CD4-positive, CD25-positive, alpha-beta regulatory T cell (primary cell): ENCODE measurements at regions not wholly inside any gene's neighbourhood (a gene's known extent, or its start where the extent isn't known, plus 50 kb on each side); places are given as distances from the start of the nearest gene placed in this dataset.
"Not testable (repeated sequence)": the region's sequence is repeated elsewhere in the genome, so short reads cannot be mapped to it uniquely, and the experiment has no call there.

Experiments
- ATAC-seq, 2 donors: fragments of 150-1000 bp; cut with Tn5 transposase; one replicate each; pipeline ENCODE4 v1.10.0; 2021; ENCODE audit warnings: low read depth in 2 of 2, moderate number of reproducible peaks in 2 of 2, moderate library complexity in 1 of 2
- DNase-seq, 3 donors: peaks; one replicate each; pipeline versions ENCODE4 v3.0.0 to v3.0.0-alpha.2; 2012 to 2022; ENCODE audit warnings: mixed read lengths in 1 of 3
- H3K27ac ChIP-seq: one replicate; pipeline ENCODE4 v1.7.0; 2013; ENCODE audit warnings: mild to moderate bottlenecking, low read length; ENCODE audit not compliant: insufficient read depth, poor library complexity, severe bottlenecking
- H3K27me3 ChIP-seq: one replicate; pipeline ENCODE4 v1.7.0; 2013; ENCODE audit warnings: low read length; ENCODE audit not compliant: control insufficient read depth, insufficient read depth
- H3K36me3 ChIP-seq: one replicate; pipeline ENCODE4 v1.7.0; 2013; ENCODE audit warnings: mild to moderate bottlenecking, low read length, moderate library complexity; ENCODE audit not compliant: control insufficient read depth, insufficient read depth
- H3K4me1 ChIP-seq: 2 replicates; pipeline ENCODE4 v1.7.0; 2013; ENCODE audit warnings: mild to moderate bottlenecking, low read length; ENCODE audit not compliant: insufficient read depth, control insufficient read depth, poor library complexity, severe bottlenecking
- H3K4me3 ChIP-seq: one replicate; pipeline ENCODE4 v1.7.0; 2013; ENCODE audit warnings: low read depth, mild to moderate bottlenecking, low read length, moderate library complexity
- H3K9me3 ChIP-seq, 2 experiments: 1 replicate in 1 of 2; 2 replicates in 1 of 2; pipeline ENCODE4 v1.7.0; 2013; ENCODE audit warnings: low read length in 2 of 2, mild to moderate bottlenecking in 1 of 2, moderate library complexity in 1 of 2; ENCODE audit not compliant: control insufficient read depth in 2 of 2
- H3K27ac Mint-ChIP-seq, 3 donors: one replicate each; pipeline ENCODE4 v1.8.0; 2020 to 2022; ENCODE audit warnings: mild to moderate bottlenecking in 3 of 3, mixed read lengths in 3 of 3, moderate library complexity in 2 of 3
- H3K27me3 Mint-ChIP-seq: one replicate; pipeline ENCODE4 v1.8.0; 2022; ENCODE audit warnings: mild to moderate bottlenecking, mixed read lengths
- H3K36me3 Mint-ChIP-seq: one replicate; pipeline ENCODE4 v1.8.0; 2020; ENCODE audit warnings: mixed read lengths
- H3K4me1 Mint-ChIP-seq, 4 donors: one replicate each; pipeline ENCODE4 v1.8.0; 2020 to 2022; ENCODE audit warnings: mixed read lengths in 4 of 4, mild to moderate bottlenecking in 1 of 4
- H3K4me3 Mint-ChIP-seq, 4 donors: one replicate each; pipeline ENCODE4 v1.8.0; 2020 to 2022; ENCODE audit warnings: mild to moderate bottlenecking in 4 of 4, mixed read lengths in 4 of 4, moderate library complexity in 3 of 4
- H3K9me3 Mint-ChIP-seq, 7 donors: one replicate each; pipeline ENCODE4 v1.8.0; 2020 to 2022; ENCODE audit warnings: mixed read lengths in 7 of 7, mild to moderate bottlenecking in 3 of 7, moderate library complexity in 2 of 7

DNA sequence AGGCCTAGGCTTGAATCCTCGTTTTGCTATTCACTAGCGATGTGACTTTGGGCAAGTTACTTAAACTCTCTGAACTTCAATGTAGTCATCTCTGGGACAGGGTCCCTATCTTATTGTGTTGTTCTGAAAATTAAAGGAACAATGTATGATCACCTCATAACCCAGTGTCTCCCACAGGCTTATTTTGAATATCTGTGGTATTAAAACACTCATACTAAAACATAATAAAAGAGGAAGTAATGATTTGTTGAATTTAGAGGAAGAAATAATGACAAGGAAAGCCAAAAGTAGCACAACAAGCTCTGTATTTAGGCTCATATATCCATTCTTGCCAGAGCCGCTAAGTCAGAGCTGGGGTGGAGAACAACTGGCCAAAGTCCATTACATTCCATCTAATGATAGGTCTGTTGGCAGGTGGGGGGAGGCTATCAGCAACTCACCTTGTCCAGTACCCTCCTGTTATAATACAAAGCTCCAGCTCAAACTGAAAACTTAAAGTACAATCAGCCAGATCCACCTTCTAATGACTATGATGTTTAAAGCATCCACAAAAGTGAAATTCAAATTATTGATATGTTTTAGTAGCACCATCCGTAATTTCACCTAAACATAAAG, 64.5 kb upstream of the LSM6 start:
- Mint-ChIP-seq H3K9me3 (no peaks in the 10 kb centered on the region), H3K4me3 (no peak overlapping the region)
- peaks cover 2% of the 10 kb centered on the region for H3K27me3 ChIP-seq

DNA sequence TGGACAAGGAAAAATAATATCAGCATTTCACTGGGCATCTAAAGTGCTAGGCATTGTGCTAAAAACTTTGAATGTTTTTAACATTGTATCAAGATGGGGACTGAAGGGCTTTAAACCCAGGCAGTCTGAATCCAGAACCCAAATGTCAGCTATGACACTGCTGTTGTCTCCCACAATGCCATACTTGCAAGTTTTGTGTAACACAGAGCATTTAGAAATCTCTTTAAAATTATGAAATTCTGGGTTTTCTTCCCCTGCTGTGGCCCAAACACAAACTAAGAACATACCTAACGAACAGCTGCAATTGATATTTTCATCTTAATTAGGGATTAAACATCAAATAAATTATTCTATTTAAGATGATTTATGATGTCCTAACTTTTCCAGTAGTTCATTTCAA, 66.8 kb upstream of the LSM6 start:
- Mint-ChIP-seq H3K27me3 (peaks cover 4% of the 10 kb centered on the region), H3K27ac (no peak overlapping the region), H3K36me3 (no peaks in the 10 kb centered on the region), H3K4me1 (no peaks in the 10 kb centered on the region), H3K9me3 (peaks cover 0 to 3% (median 0%) of the 10 kb centered on the region in 7 donors), H3K4me3 (no peak overlapping the region)
- H3K9me3 ChIP-seq = no peaks in the 10 kb centered on the region
- no peak overlapping the region for H3K4me3 ChIP-seq
- no peaks in the 10 kb centered on the region for H3K36me3 ChIP-seq
- DNase-seq = no peak
- no peaks in the 10 kb centered on the region for H3K4me1 ChIP-seq
- peaks cover 2% of the 10 kb centered on the region for H3K27me3 ChIP-seq
- no peak for ATAC-seq
- H3K27ac ChIP-seq = no peak overlapping the region

More for the DNA sequence above, 64.5 kb upstream of the LSM6 start:
- H3K36me3 ChIP-seq = no peaks in the 10 kb centered on the region
- Mint-ChIP-seq H3K27me3 (peaks cover 9% of the 10 kb centered on the region), H3K36me3 (no peaks in the 10 kb centered on the region), H3K4me1 (no peaks in the 10 kb centered on the region), H3K27ac (no peak overlapping the region)
- no peak for ATAC-seq
- no peak overlapping the region for H3K27ac ChIP-seq
- no peaks in the 10 kb centered on the region for H3K9me3 ChIP-seq
- DNase-seq = no peak
- no peaks in the 10 kb centered on the region for H3K4me1 ChIP-seq
- H3K4me3 ChIP-seq = no peak overlapping the region

GRCh38 chr4:146107587-146108240, 67.8 kb upstream of the LSM6 start:
- Mint-ChIP-seq H3K27me3 (peaks cover 4% of the 10 kb centered on the region), H3K9me3 (peaks cover 0 to 3% (median 0%) of the 10 kb centered on the region in 7 donors), H3K4me1 (no peaks in the 10 kb centered on the region), H3K4me3 (no peak overlapping the region), H3K36me3 (no peaks in the 10 kb centered on the region), H3K27ac (no peak overlapping the region)
- Histone ChIP-seq H3K9me3 (no peaks in the 10 kb centered on the region), H3K4me1 (no peaks in the 10 kb centered on the region), H3K27me3 (peaks cover 2% of the 10 kb centered on the region), H3K36me3 (no peaks in the 10 kb centered on the region), H3K4me3 (no peak overlapping the region), H3K27ac (no peak overlapping the region)
- DNase-seq (no peak), ATAC-seq (no peak)

- no peaks in the 10 kb centered on the region for H3K36me3 ChIP-seq
- no peak overlapping the region for H3K4me3 ChIP-seq
- Mint-ChIP-seq H3K27me3 (no peaks in the 10 kb centered on the region), H3K4me1 (no peaks in the 10 kb centered on the region), H3K36me3 (no peaks in the 10 kb centered on the region), H3K4me3 (no peak overlapping the region), H3K9me3 (peaks cover 0 to 3% (median 0%) of the 10 kb centered on the region in 7 donors), H3K27ac (no peak overlapping the region)
- no peak for DNase-seq
- no peak for ATAC-seq
- peaks cover 2% of the 10 kb centered on the region for H3K27me3 ChIP-seq
- H3K4me1 ChIP-seq = no peaks in the 10 kb centered on the region
- no peaks in the 10 kb centered on the region for H3K9me3 ChIP-seq
- H3K27ac ChIP-seq = no peak overlapping the region
Measured at GRCh38 chr4:146105464-146105863, 70.1 kb upstream of the LSM6 start.

- no peak overlapping the region for H3K27ac ChIP-seq
- Mint-ChIP-seq H3K4me1 (no peaks in the 10 kb centered on the region), H3K27ac (no peak overlapping the region), H3K36me3 (no peaks in the 10 kb centered on the region), H3K4me3 (no peak overlapping the region), H3K27me3 (no peaks in the 10 kb centered on the region), H3K9me3 (peaks cover 0 to 3% (median 0%) of the 10 kb centered on the region in 7 donors)
- peaks cover 2% of the 10 kb centered on the region for H3K27me3 ChIP-seq
- H3K36me3 ChIP-seq = no peaks in the 10 kb centered on the region
- no peak overlapping the region for H3K4me3 ChIP-seq
- ATAC-seq = no peak
- no peaks in the 10 kb centered on the region for H3K9me3 ChIP-seq
- no peaks in the 10 kb centered on the region for H3K4me1 ChIP-seq
- DNase-seq = no peak
Measured at GRCh38 chr4:146104541-146104940, 71.0 kb upstream of the LSM6 start.

GRCh38 chr4:146104052-146104451, 71.5 kb upstream of the LSM6 start:
- H3K27me3 Mint-ChIP-seq, H3K27me3 ChIP-seq, H3K4me1 ChIP-seq, H3K4me3 Mint-ChIP-seq, H3K9me3 Mint-ChIP-seq, H3K9me3 ChIP-seq, H3K4me1 Mint-ChIP-seq, DNase-seq, ATAC-seq, H3K36me3 Mint-ChIP-seq, H3K36me3 ChIP-seq, H3K27ac ChIP-seq, H3K4me3 ChIP-seq, H3K27ac Mint-ChIP-seq: not testable (repeated sequence)

DNA sequence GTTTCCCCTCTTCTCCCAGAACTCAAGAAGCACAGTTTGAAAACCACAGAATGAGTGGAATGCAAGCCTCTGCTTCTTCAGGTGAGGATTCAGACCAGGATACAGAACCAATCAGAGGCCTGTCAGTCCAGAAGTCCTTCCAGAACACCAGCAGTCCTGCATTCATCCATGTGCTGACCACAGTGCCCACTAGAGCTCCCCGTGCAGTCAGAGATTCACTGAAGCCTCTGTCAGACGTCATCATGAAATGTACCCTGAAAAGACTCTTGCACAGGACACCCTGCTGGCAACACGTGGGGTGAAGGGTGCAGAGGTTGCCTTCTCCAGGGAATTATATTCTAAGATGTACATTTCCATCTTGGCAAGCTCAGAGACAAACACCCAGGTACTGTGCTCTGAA, 75.9 kb upstream of the LSM6 start:
- H3K27me3 Mint-ChIP-seq = peaks cover 4% of the 10 kb centered on the region
- H3K9me3 ChIP-seq = no peaks in the 10 kb centered on the region
- no peaks in the 10 kb centered on the region for H3K27me3 ChIP-seq
- no peaks in the 10 kb centered on the region for H3K36me3 ChIP-seq
- no peaks in the 10 kb centered on the region for H3K4me1 Mint-ChIP-seq
- H3K4me3 ChIP-seq = no peak overlapping the region
- H3K27ac Mint-ChIP-seq = no peak overlapping the region
- DNase-seq (no peak), ATAC-seq (no peak)
- no peak overlapping the region for H3K27ac ChIP-seq
- H3K9me3 Mint-ChIP-seq = peaks cover 0 to 4% (median 0%) of the 10 kb centered on the region in 7 donors
- no peak overlapping the region for H3K4me3 Mint-ChIP-seq
- H3K36me3 Mint-ChIP-seq = no peaks in the 10 kb centered on the region
- H3K4me1 ChIP-seq = no peaks in the 10 kb centered on the region

DNA sequence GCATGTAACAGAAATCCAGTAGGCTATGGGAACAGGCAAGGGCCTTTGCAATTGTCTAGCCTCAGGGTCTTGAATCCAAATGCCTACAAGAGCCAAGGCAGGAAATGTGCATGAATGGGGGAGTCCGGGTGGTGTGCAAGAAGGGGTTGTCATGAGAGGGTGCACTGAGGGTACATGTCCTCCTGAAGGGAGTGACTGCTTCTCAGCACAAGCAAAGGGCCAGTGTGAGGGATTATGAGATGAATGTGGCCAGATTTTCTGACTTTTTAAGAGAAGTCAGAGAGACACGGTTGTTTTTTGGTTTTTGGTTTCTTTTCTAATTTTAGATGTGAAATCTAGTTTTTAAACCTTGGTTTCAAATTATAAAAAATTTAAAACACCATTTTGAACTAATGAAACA, 76.5 kb upstream of the LSM6 start:
- Mint-ChIP-seq H3K36me3 (no peaks in the 10 kb centered on the region), H3K4me3 (no peak overlapping the region), H3K4me1 (no peaks in the 10 kb centered on the region), H3K27me3 (peaks cover 4% of the 10 kb centered on the region), H3K27ac (no peak overlapping the region), H3K9me3 (peaks cover 0 to 4% (median 0%) of the 10 kb centered on the region in 7 donors)
- H3K27ac ChIP-seq = no peak overlapping the region
- no peaks in the 10 kb centered on the region for H3K36me3 ChIP-seq
- no peak overlapping the region for H3K4me3 ChIP-seq
- no peaks in the 10 kb centered on the region for H3K27me3 ChIP-seq
- ATAC-seq (no peak), DNase-seq (no peak)
- no peaks in the 10 kb centered on the region for H3K4me1 ChIP-seq
- H3K9me3 ChIP-seq = no peaks in the 10 kb centered on the region
